ENCODE measurements at regions not wholly inside any gene's neighbourhood (a gene's known extent, or its start where the extent isn't known, plus 50 kb on each side); places are given as distances from the start of the nearest gene placed in this dataset.

GRCh38 chr1:13911697-13912619 is 212.0 kb downstream of the PRDM2 start:
- intact Hi-C loops (cut with DNase I) = no loop called here
- H3K27me3 ChIP-seq (ENCODE audit: control insufficient read depth, insufficient read depth, low read length) = no peaks in the 10 kb centered on the region
- H3K27ac ChIP-seq (ENCODE audit: low read depth in 2 of 2, low read length in 2 of 2) = no peak overlapping the region
- H3K36me3 ChIP-seq (ENCODE audit: control insufficient read depth in 2 of 3, insufficient read depth in 3 of 3, low read length in 3 of 3) = no peaks in the 10 kb centered on the region
- no peaks in the 10 kb centered on the region for H3K9me3 ChIP-seq (ENCODE audit: control insufficient read depth in 2 of 3, insufficient read depth in 1 of 3, low read length in 3 of 3)
- no peak overlapping the region for H3K9ac ChIP-seq (ENCODE audit: low read length in 3 of 3)
- no peaks in the 10 kb centered on the region for H3K4me1 ChIP-seq (ENCODE audit: control insufficient read depth in 2 of 3, insufficient read depth in 2 of 3, low read depth in 1 of 3, low read length in 3 of 3)
- H3K4me3 ChIP-seq (ENCODE audit: low read length in 3 of 3) = no peak overlapping the region
- DNase-seq (no peak), FAIRE-seq (no peak)
- no peak for TF ChIP-seq CTCF (IDR thresholded peaks at IDR 0.05; ENCODE audit: borderline replicate concordance, extremely low read depth, insufficient read depth)

- no peak overlapping the region for H3K9ac ChIP-seq (ENCODE audit: low read length in 3 of 3)
- no peak overlapping the region for H3K4me3 ChIP-seq (ENCODE audit: low read length in 3 of 3)
- H3K36me3 ChIP-seq (ENCODE audit: control insufficient read depth in 2 of 3, insufficient read depth in 3 of 3, low read length in 3 of 3) = no peaks in the 10 kb centered on the region
- intact Hi-C loops (cut with DNase I) = no loop called here
- no peaks in the 10 kb centered on the region for H3K9me3 ChIP-seq (ENCODE audit: control insufficient read depth in 2 of 3, insufficient read depth in 1 of 3, low read length in 3 of 3)
- no peaks in the 10 kb centered on the region for H3K4me1 ChIP-seq (ENCODE audit: control insufficient read depth in 2 of 3, insufficient read depth in 2 of 3, low read depth in 1 of 3, low read length in 3 of 3)
- H3K27ac ChIP-seq (ENCODE audit: low read depth in 2 of 2, low read length in 2 of 2) = no peak overlapping the region
- no peaks in the 10 kb centered on the region for H3K27me3 ChIP-seq (ENCODE audit: control insufficient read depth, insufficient read depth, low read length)
- DNase-seq (no peak), FAIRE-seq (no peak)
- no peak for TF ChIP-seq CTCF (IDR thresholded peaks at IDR 0.05; ENCODE audit: borderline replicate concordance, extremely low read depth, insufficient read depth)
These were observed 213.4 kb downstream of the PRDM2 start for GRCh38 chr1:13913396-13913795.

GRCh38 chr1:13916530-13916929 is 216.5 kb downstream of the PRDM2 start:
- intact Hi-C loops (cut with DNase I) = no loop called here
- TF ChIP-seq CTCF (IDR thresholded peaks at IDR 0.05; ENCODE audit: borderline replicate concordance, extremely low read depth, insufficient read depth) = no peak
- Histone ChIP-seq H3K27ac (ENCODE audit: low read depth in 2 of 2, low read length in 2 of 2) (no peak overlapping the region), H3K9me3 (ENCODE audit: control insufficient read depth in 2 of 3, insufficient read depth in 1 of 3, low read length in 3 of 3) (no peaks in the 10 kb centered on the region), H3K4me3 (ENCODE audit: low read length in 3 of 3) (no peak overlapping the region), H3K36me3 (ENCODE audit: control insufficient read depth in 2 of 3, insufficient read depth in 3 of 3, low read length in 3 of 3) (no peaks in the 10 kb centered on the region), H3K27me3 (ENCODE audit: control insufficient read depth, insufficient read depth, low read length) (no peaks in the 10 kb centered on the region), H3K4me1 (ENCODE audit: control insufficient read depth in 2 of 3, insufficient read depth in 2 of 3, low read depth in 1 of 3, low read length in 3 of 3) (no peaks in the 10 kb centered on the region), H3K9ac (ENCODE audit: low read length in 3 of 3) (no peak overlapping the region)
- no peak for DNase-seq
- no peak for FAIRE-seq
